ENCODE measurements at regions not wholly inside any gene's neighbourhood (a gene's known extent, or its start where the extent isn't known, plus 50 kb on each side); places are given as distances from the start of the nearest gene placed in this dataset.

DNA sequence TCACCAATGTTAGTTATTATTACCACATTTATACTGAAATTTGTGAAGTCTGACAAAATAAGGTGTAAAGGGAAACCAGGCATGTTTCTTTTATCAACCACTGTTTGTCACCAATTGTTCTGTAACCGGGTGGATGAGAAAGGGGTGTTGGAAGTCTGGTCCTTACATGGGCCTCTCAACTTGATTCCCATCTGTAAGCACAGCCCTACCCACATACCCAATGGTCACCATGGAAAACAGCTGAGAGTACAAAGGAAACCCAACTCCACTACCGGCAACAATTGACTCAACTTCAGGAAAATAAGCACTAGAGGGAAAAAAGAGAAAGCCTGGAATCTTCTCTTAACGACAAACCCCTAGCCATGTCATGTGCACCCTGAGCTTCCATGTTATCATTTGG lies 70.8 kb upstream of the PTCHD1 start:
- Histone ChIP-seq H3K4me3 (no peak overlapping the region), H3K4me1 (no peaks in the 10 kb centered on the region), H3K27me3 (no peaks in the 10 kb centered on the region), H3K27ac (no peak overlapping the region), H3K9me3 (no peaks in the 10 kb centered on the region), H3K36me3 (no peaks in the 10 kb centered on the region)
- intact Hi-C loops (cut with DNase I), result no loop called here
- WGBS, 2 donors, result 61 to 74% methylated on average over 3 of the region's 3 CpGs
- TF ChIP-seq, protein P1, sequence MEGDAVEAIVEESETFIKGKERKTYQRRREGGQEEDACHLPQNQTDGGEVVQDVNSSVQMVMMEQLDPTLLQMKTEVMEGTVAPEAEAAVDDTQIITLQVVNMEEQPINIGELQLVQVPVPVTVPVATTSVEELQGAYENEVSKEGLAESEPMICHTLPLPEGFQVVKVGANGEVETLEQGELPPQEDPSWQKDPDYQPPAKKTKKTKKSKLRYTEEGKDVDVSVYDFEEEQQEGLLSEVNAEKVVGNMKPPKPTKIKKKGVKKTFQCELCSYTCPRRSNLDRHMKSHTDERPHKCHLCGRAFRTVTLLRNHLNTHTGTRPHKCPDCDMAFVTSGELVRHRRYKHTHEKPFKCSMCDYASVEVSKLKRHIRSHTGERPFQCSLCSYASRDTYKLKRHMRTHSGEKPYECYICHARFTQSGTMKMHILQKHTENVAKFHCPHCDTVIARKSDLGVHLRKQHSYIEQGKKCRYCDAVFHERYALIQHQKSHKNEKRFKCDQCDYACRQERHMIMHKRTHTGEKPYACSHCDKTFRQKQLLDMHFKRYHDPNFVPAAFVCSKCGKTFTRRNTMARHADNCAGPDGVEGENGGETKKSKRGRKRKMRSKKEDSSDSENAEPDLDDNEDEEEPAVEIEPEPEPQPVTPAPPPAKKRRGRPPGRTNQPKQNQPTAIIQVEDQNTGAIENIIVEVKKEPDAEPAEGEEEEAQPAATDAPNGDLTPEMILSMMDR (IDR thresholded peaks at IDR 0.05), result no peak
- TF ChIP-seq POLR2A (IDR thresholded peaks at IDR 0.05), result no peak
- TF ChIP-seq EP300 (IDR thresholded peaks at IDR 0.05), result no peak
- TF ChIP-seq POLR2AphosphoS5 (IDR thresholded peaks at IDR 0.05), result no peak
- no peak for DNase-seq

DNA sequence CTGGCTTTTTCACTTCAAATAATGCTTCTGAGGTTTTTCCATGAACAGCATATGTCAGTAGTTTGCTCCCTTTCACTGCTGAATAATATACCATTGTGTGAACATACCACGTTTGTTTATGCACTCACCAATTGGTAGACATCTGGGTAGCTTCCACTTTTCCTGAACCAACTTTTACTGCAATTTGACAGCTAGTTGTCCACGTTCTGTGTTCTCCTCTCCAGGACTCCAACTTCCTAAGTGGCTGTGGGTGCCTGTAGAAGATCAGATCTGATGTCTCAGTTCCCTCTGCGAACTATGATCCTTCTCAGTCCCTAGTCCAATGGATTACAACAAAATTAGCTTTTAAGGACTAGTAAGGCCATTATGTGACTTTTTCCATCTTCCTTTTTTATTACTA lies 64.7 kb upstream of the PTCHD1 start:
- H3K4me1 ChIP-seq, result no peaks in the 10 kb centered on the region
- 55 to 72% methylated on average over 3 of the region's 3 CpGs for WGBS, 2 donors
- no peak for TF ChIP-seq EP300 (IDR thresholded peaks at IDR 0.05)
- TF ChIP-seq POLR2A (IDR thresholded peaks at IDR 0.05), result no peak
- TF ChIP-seq, protein P1 (IDR thresholded peaks at IDR 0.05), result no peak
- peak in 3 of 4 donors; percentile 19 to 77 (median 76) for TF ChIP-seq POLR2AphosphoS5 (IDR thresholded peaks at IDR 0.05)
- DNase-seq, result no peak
- no peaks in the 10 kb centered on the region for H3K36me3 ChIP-seq
- no peak overlapping the region for H3K4me3 ChIP-seq
- peak overlapping the region in 1 of 4 donors; percentile 2 for H3K27ac ChIP-seq
- no peaks in the 10 kb centered on the region for H3K27me3 ChIP-seq
- intact Hi-C loops (cut with DNase I), result no loop called here
- H3K9me3 ChIP-seq, result no peaks in the 10 kb centered on the region

DNA sequence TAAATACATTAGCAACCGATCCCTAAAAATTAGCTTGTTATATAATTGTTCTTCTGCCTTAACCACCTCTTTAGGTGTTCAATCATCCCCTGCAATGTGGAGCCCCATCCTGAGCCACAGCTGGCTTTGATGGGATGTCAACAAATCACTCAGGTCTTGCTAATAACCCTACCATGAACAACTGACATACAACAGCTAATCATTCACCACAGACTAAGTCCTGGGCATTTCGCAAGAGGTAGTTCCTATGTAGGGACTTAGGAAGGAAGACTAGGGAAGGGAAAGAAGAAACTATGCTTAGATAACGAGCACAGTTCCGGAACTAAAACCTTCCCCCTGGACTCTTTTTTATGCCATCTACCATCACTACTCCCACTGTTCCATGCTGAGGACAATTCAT lies 63.6 kb upstream of the PTCHD1 start:
- Histone ChIP-seq H3K4me3 (no peak overlapping the region), H3K36me3 (no peaks in the 10 kb centered on the region), H3K27me3 (no peaks in the 10 kb centered on the region), H3K4me1 (no peaks in the 10 kb centered on the region), H3K27ac (no peak overlapping the region), H3K9me3 (no peaks in the 10 kb centered on the region)
- no peak for DNase-seq
- TF ChIP-seq, protein P1 (IDR thresholded peaks at IDR 0.05), result no peak
- TF ChIP-seq EP300 (IDR thresholded peaks at IDR 0.05), result no peak
- no peak for TF ChIP-seq POLR2A (IDR thresholded peaks at IDR 0.05)
- no peak for TF ChIP-seq POLR2AphosphoS5 (IDR thresholded peaks at IDR 0.05)
- intact Hi-C loops (cut with DNase I), result no loop called here
- 92 to 95% methylated on average over 4 of the region's 4 CpGs for WGBS, 2 donors

DNA sequence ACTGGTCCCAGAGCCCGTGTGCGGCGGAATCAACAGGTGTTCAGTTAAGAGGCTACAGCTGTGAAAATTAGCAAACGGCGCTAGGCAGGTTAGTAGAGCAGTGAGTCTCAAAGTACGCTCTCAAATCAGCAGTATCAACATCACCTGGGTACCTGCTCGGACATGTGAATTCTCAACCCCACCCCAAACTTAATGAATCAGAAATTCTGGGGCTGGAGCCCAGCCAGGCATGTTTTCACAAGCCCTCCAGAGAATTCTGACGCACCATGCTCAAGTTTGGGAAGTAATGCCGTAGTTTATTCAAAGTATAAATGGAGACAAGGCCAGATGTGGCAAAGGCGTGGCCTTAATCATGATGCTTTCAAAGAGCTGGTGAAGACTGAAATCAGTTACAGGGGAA lies 58.2 kb upstream of the PTCHD1 start:
- intact Hi-C loops (cut with DNase I), result no loop called here
- TF ChIP-seq EP300 (IDR thresholded peaks at IDR 0.05), result no peak
- no peak for DNase-seq
- H3K36me3 ChIP-seq, result no peaks in the 10 kb centered on the region
- no peak overlapping the region for H3K4me3 ChIP-seq
- WGBS, 2 donors, result 92% methylated on average over 10 of the region's 10 CpGs
- H3K4me1 ChIP-seq, result no peaks in the 10 kb centered on the region
- H3K27ac ChIP-seq, result no peak overlapping the region
- no peaks in the 10 kb centered on the region for H3K27me3 ChIP-seq
- no peaks in the 10 kb centered on the region for H3K9me3 ChIP-seq

Measured in sigmoid colon (tissue), 6 donors.